ENCODE measurements at regions not wholly inside any gene's neighbourhood (a gene's known extent, or its start where the extent isn't known, plus 50 kb on each side); places are given as distances from the start of the nearest gene placed in this dataset.

- no peak for DNase-seq (ENCODE audit: low read depth, low spot score)
These were observed 230.7 kb upstream of the SRRM4 start for GRCh38 chr12:118750666-118751065.

GRCh38 chr12:118751355-118751754 lies 230.0 kb upstream of the SRRM4 start:
- no peak for DNase-seq (ENCODE audit: low read depth, low spot score)

- no peak for DNase-seq (ENCODE audit: low read depth, low spot score)
These were observed 220.7 kb upstream of the SRRM4 start for GRCh38 chr12:118760623-118761022.

DNA sequence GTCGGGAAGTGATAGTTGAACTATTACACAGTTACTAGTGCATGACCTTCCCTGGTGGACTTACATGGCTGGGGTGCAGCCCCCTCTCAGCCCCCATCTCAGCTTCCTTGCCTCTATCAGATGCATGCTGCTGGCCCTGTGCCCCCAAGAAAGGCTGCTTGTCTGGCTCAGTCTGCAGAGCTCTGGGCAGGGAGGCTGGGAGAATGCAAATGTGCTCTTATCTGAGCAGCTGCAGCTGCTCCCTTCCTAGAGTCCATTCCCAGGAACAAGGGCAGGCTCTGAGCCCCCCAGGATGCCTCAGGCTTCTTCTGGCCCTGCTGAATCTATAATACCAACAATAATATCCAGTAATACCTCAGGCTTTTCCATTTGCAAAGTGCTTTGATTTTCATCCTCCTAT lies 218.1 kb upstream of the SRRM4 start:
- no peak for DNase-seq (ENCODE audit: low read depth, low spot score)

- no peak for DNase-seq (ENCODE audit: low read depth, low spot score)
These were observed 207.2 kb upstream of the SRRM4 start for GRCh38 chr12:118773956-118774723.

DNA sequence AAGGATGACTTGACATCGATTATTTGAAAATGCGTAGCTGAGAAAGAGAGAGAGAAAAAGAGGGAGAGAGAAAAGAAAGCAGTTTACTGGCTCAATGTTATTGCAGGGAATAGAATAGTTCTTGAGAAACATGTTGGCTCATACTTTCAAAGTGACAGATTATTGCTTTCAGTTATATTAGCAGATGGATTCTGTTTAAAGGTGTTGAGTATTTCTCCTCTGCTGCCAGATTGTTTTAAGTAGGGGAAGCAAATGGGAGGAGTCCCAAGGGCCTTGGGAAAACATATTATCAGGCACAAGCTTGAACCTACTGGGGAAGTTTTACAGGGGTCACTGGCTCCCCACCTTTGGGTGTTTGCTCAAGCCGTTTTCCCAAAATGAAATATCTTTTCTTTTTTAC lies 203.8 kb upstream of the SRRM4 start:
- DNase-seq (ENCODE audit: low read depth, low spot score), result no peak

DNA sequence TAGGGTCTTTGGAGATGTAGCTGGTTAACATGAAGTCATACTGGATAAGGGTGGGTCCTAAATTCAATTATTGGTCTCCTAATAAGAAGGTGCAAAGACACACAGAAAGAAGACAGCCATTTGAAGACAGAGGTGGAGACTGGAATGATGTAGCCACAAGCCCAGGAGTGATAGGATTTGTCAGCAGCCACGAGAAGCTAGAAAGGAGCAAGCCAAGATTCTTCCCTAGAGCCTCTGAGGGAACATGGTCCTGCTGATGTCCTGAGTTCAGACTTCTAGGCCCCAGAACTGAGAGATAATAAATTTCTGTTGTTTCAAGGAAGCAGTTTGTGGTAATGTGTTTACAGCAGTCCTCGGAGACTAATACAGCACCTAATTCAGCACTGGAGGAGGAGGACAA lies 203.3 kb upstream of the SRRM4 start:
- no peak for DNase-seq (ENCODE audit: low read depth, low spot score)

- no peak for DNase-seq (ENCODE audit: low read depth, low spot score)
These were observed 200.4 kb upstream of the SRRM4 start for GRCh38 chr12:118780939-118781338.

GRCh38 chr12:118781692-118782091 lies 199.6 kb upstream of the SRRM4 start:
- no peak for DNase-seq (ENCODE audit: low read depth, low spot score)

GRCh38 chr12:118783703-118784102 lies 197.6 kb upstream of the SRRM4 start:
- no peak for DNase-seq (ENCODE audit: low read depth, low spot score)

- no peak for DNase-seq (ENCODE audit: low read depth, low spot score)
These were observed 190.8 kb upstream of the SRRM4 start for GRCh38 chr12:118790578-118790977.

DNA sequence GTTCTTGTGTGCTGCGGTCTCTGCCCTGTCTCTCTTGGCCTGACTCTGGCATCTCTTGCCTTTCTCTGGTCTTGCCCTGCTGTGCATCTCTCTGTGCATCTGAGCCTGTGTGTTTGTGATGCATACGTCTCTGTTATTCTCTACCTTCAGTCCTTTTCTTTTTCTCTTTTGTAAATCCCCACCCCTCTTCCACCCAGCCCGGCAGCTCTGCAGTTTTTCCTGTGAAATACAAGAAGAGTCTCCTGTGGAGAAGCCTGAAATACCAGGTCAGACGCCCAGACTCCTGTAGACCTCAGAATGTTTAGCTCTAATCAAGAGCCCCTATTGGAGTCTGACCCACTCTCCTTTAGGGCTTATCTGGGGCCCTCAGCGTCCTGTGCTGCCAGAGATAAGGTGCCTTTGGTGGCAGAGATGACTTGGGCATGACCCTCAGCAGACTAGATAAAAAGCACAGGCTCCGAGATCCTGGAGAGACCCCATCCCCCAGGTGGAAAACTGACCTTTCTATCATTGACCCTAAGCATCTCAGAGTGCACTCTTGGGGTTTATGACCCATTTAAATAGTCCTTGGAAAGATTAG lies 167.5 kb upstream of the SRRM4 start:
- DNase-seq (ENCODE audit: low read depth, low spot score), result no peak

DNA sequence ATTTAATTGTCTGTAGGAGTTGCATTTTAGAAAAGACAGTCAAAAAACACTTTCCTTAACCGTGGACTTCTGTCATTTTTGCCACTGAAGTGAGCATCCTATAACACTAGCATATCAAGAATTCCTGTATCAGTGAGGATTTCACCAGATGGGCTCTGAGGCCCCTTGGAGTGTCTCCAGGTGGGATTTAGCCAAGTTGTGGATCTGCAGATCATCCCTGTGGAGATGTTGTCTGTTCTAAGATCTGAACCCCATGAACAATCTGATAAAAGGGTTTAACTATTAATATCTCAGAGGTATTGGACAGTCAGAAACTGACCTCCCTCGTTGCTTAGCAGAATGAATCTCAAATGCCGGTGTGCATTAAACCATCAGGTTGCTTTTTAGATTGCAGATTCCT lies 165.0 kb upstream of the SRRM4 start:
- DNase-seq (ENCODE audit: low read depth, low spot score), result no peak

DNA sequence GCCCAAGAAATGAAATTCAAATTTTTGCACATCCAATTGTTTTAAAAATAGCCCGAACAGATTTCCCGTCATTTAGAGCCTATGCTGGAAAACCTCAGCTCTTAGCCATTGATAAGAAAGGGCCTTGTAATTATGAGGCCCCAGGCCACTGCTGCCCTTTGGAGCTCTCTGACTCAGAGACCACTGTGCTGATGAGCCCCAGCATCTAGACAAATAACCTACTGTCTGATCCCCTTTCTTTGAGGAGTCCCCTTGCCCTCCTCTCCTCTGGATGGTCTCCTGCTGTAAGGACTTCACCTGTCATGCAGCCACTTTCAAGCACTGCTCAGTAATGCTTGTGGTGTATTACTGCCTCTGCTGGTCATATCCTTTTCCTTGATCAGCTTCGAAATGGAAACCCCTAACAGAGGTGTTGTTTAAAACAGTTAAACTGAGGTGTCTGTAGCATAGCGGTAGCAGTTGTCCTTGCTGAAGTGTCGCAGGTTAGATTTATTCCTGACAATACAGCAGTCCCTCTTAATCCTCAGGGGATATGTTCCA lies 159.9 kb upstream of the SRRM4 start:
- no peak for DNase-seq (ENCODE audit: low read depth, low spot score)

- no peak for DNase-seq (ENCODE audit: low read depth, low spot score)
These were observed 158.8 kb upstream of the SRRM4 start for GRCh38 chr12:118822512-118822911.

- DNase-seq (ENCODE audit: low read depth, low spot score), result no peak
These were observed 154.3 kb upstream of the SRRM4 start for GRCh38 chr12:118827047-118827446.

DNA sequence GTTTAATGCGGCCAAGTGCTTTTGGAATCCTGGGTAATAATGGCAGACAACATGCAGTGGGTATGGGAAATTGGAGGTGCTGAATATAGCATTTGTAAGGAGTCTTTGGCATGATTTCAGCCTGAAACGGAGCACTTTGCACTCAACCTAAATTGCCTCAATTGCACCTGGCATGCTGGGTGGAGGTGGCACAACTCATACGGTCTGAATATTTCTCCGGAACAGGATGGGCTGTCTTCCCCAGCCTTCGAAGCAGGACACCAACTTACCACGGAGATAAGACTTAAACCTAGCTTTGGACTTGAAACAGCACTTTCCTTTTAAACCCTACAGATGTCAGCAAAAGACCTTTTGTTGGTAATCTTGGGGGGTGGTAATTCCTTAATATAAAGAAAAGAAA lies 153.7 kb upstream of the SRRM4 start:
- no peak for DNase-seq (ENCODE audit: low read depth, low spot score)

DNA sequence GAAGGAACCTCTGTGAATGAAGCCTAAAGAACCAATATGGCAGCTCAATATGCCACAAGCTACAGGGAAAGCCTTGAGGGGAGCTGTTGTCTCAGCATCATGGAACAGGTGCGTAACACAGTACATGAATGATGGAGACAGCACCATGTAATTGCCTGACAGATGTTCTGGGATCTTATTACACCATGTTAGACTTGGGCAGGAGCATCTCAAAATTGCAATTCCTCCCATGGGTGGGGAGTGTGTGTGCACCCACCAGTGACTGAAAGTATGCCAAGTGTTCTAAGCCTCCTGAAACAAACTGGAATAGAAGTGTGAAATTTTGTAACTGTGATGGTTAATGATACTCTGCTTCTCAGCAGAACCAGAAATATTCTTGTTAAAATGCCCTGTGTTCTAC lies 151.0 kb upstream of the SRRM4 start:
- no peak for DNase-seq (ENCODE audit: low read depth, low spot score)

DNA sequence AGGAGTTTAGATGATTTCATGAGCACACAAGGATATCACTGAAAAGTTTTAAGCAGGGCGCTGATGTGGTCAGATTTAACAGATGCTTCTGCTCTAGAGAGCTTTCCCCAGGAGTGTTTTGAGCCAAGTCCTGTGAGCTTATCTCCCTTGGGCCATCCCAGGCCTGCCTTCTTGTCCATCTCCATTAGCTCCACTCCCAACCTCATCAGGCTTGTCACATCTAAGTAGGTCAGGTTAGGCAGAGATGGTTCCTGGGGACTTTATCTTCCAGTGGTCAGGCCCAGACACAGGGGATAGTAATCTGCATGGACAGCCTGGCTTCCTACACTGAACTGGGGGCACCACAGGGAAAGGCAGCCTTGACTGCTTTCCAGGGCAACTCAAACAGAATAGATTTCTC lies 145.4 kb upstream of the SRRM4 start:
- DNase-seq (ENCODE audit: low read depth, low spot score), result no peak

DNA sequence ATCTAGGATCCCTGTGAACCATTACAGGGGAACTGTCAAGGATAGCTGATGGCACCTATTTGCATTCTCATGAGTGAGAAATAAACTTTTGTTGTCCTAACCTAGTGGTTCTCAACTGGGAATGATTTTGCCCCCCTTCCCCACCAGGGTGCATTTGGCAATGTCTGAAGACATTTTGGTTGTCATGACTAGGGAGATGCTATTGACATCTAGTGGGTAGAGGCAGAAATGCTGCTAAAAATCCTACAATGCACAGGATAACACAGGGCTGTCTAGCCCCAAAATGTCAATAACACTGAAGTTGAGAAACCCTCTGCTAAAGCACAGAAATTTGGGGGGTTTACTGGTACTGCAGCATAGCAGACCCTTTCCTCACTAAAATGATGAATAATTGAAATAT lies 140.9 kb upstream of the SRRM4 start:
- DNase-seq (ENCODE audit: low read depth, low spot score), result no peak

GRCh38 chr12:118840878-118841277 lies 140.5 kb upstream of the SRRM4 start:
- no peak for DNase-seq (ENCODE audit: low read depth, low spot score)

DNA sequence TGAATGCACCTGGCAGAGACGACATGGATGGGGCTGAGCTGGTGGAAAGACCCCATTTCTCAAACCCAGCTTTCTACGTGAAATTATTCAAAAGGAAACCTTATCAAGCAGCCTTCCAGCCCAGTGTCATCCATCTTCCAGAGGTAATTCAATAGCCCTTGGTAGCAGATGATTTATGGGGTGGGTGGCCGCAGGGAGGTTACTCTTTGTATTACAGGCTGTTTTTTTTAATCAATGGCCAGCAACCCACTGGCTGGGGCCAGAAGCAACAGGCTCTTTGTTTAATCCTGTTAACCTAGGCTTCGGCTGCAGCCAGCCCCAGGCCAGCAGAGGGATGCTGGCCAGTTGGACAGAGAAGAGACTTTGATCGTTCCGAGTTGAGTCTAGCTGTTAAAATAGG lies 139.8 kb upstream of the SRRM4 start:
- no peak for DNase-seq (ENCODE audit: low read depth, low spot score)

- no peak for DNase-seq (ENCODE audit: low read depth, low spot score)
These were observed 138.5 kb upstream of the SRRM4 start for GRCh38 chr12:118842866-118843265.
